GM23248 (cell line): ENCODE measurements at regions not wholly inside any gene's neighbourhood (a gene's known extent, or its start where the extent isn't known, plus 50 kb on each side); places are given as distances from the start of the nearest gene placed in this dataset.

Experiments used
- DNase-seq: peaks from one replicate; pipeline ENCODE4 v3.0.0-alpha.2; 2015
- H2AFZ ChIP-seq: fragments of 200-600 bp; sonication (generic); 2 replicates; pipeline ENCODE4 v1.6.1; 2016; ENCODE audit warnings: antibody characterized with exemption
- H3F3A ChIP-seq: fragments of 200-600 bp; sonication (generic); 2 replicates; pipeline ENCODE4 v1.6.1; 2016; ENCODE audit warnings: mild to moderate bottlenecking, antibody characterized with exemption, mixed run types; ENCODE audit not compliant: insufficient read depth
- H3K27ac ChIP-seq: fragments of 200-600 bp; sonication (generic); 2 replicates; pipeline ENCODE4 v1.5.1; 2016; ENCODE audit warnings: mild to moderate bottlenecking
- H3K27me3 ChIP-seq: fragments of 200-600 bp; sonication (generic); replicated peaks from 2 replicates; pipeline ENCODE4 v1.6.1; 2016; ENCODE audit warnings: mild to moderate bottlenecking; ENCODE audit not compliant: insufficient read depth
- H3K36me3 ChIP-seq: fragments of 200-600 bp; sonication (generic); 2 replicates; pipeline ENCODE4 v1.6.1; 2016; ENCODE audit warnings: low read depth, mild to moderate bottlenecking
- H3K4me1 ChIP-seq: fragments of 200-600 bp; sonication (generic); 2 replicates; pipeline ENCODE4 v1.6.1; 2016; ENCODE audit warnings: mild to moderate bottlenecking; ENCODE audit not compliant: insufficient read depth
- H3K4me2 ChIP-seq: fragments of 200-600 bp; sonication (generic); one replicate; pipeline ENCODE4 v1.6.1; 2016; ENCODE audit warnings: mild to moderate bottlenecking; ENCODE audit not compliant: unreplicated experiment
- H3K4me3 ChIP-seq: fragments of 200-600 bp; sonication (generic); 2 replicates; pipeline ENCODE4 v1.5.1; 2016; ENCODE audit warnings: mild to moderate bottlenecking
- H3K79me2 ChIP-seq: fragments of 200-600 bp; sonication (generic); 2 replicates; pipeline ENCODE4 v1.6.1; 2016; ENCODE audit warnings: mild to moderate bottlenecking; ENCODE audit not compliant: insufficient read depth
- H3K9ac ChIP-seq: fragments of 200-600 bp; sonication (generic); 2 replicates; pipeline ENCODE4 v1.6.1; 2016; ENCODE audit warnings: mild to moderate bottlenecking
- H3K9me2 ChIP-seq: fragments of 200-600 bp; sonication (generic); 2 replicates; pipeline ENCODE4 v1.6.1; 2016; ENCODE audit warnings: mixed run types, mild to moderate bottlenecking, moderate library complexity; ENCODE audit not compliant: insufficient read depth
- H3K9me3 ChIP-seq: fragments of 200-600 bp; sonication (generic); one replicate; pipeline ENCODE4 v1.6.1; 2017; ENCODE audit warnings: low read depth
- H4K20me1 ChIP-seq: fragments of 200-600 bp; sonication (generic); 2 replicates; pipeline ENCODE4 v1.6.0; 2016; ENCODE audit not compliant: insufficient read depth
- EZH2 ChIP-seq: fragments of 200-600 bp; sonication (generic); IDR thresholded peaks from 2 replicates; pipeline ENCODE4 v1.6.1; 2018; ENCODE audit warnings: antibody characterized with exemption, mild to moderate bottlenecking; ENCODE audit not compliant: insufficient read depth, poor library complexity, severe bottlenecking
- EZH2phosphoT487 ChIP-seq: fragments of 200-600 bp; sonication (generic); IDR thresholded peaks from 2 replicates; pipeline ENCODE4 v1.6.1; 2018; ENCODE audit warnings: antibody characterized with exemption, moderate library complexity, mild to moderate bottlenecking, low read depth; ENCODE audit not compliant: insufficient read depth
- WGBS, 2 experiments: methylation state at CpG; one replicate each; pipeline ENCODE4 v1.1.6; 2015 to 2017; ENCODE audit warnings: low lambda C conversion rate in 2 of 2, low coverage in 1 of 2; ENCODE audit errors: missing lambda C conversion rate in 2 of 2; 5-methylcytosine and 5-hydroxymethylcytosine counted together
- in situ Hi-C: fragments of 300-500 bp; cut with MboI; formaldehyde crosslinking; loops from 2 replicates; pipeline ENCODE4 v1.15.0; 2020

DNA sequence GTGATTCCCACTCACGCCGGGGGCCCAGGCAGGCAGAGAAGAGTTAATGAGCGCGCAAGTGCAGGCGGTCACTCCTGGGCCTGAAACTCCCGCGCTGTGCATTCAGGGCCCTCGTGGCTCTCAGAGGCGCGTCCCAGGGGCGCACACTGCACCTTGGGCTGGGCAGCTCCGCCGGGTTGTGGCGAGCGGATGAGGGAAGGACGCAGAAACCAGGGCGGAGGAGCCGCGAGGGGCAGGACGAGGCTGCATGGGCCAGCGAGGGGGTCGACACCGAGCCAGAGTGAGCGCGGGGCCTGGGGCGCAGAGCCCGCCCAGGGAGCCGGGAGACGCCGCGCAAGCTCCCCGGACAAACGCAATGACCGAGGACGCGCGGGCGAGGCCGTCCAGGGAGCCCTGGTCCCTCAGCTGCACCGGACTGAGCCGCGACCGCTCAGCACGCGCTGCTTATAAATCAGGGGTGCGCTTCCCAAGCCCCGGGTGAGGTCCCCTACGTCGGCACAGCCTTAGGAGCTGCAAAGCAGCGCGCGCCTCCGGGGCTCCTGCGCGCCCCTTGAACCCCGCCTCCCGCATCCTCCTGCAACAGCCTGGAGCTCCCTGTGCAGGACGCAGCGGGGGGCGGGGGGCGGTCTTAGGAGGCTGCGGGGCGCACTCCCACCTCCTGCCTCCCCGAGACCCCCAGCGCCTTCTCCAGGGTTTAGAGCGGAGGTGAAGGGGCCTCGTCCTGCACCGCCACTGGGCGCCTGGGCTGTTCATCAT is 180.2 kb upstream of the ALKAL2 start:
- Histone ChIP-seq H3K9me2 (no peaks in the 10 kb centered on the region), H3K4me3 (no peak overlapping the region), H2AFZ (no peak overlapping the region), H3K36me3 (no peaks in the 10 kb centered on the region), H3K27ac (no peak overlapping the region), H3F3A (no peaks in the 10 kb centered on the region), H3K79me2 (no peaks in the 10 kb centered on the region), H4K20me1 (no peaks in the 10 kb centered on the region), H3K27me3 (no peaks in the 10 kb centered on the region), H3K9ac (no peak overlapping the region), H3K4me2 (no peak overlapping the region), H3K9me3 (peaks cover 3% of the 10 kb centered on the region), H3K4me1 (no peaks in the 10 kb centered on the region)
- no peak for DNase-seq
- in situ Hi-C loops, result no loop called here
- WGBS, 2 experiments, result 13 to 16% methylated on average over 58 to 62 of the region's 69 CpGs
- TF ChIP-seq EZH2 (no peak), EZH2phosphoT487 (no peak)

DNA sequence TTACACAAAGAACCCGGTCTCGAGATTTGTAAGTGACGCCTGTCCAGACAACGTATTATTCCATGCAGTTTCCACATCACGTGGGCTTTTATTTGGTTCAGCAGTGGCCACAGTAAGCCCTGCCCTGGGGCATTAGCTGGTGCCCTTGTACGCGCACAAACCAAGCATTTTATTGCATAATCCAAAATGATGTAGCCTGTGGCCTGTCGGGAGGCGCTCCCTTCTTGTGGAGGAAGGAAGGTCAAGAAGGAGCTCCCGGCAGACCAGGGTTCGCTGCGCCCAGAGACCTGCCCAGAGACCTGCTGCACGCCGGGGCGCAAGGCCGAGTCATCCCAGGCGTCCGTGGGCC is 179.6 kb upstream of the ALKAL2 start:
- H3K27me3 ChIP-seq, result no peaks in the 10 kb centered on the region
- no peak overlapping the region for H3K4me2 ChIP-seq
- H3F3A ChIP-seq, result no peaks in the 10 kb centered on the region
- H3K9ac ChIP-seq, result no peak overlapping the region
- H3K27ac ChIP-seq, result no peak overlapping the region
- in situ Hi-C loops, result no loop called here
- no peak overlapping the region for H3K4me3 ChIP-seq
- DNase-seq, result no peak
- TF ChIP-seq EZH2phosphoT487 (no peak), EZH2 (no peak)
- H3K9me2 ChIP-seq, result no peaks in the 10 kb centered on the region
- H3K4me1 ChIP-seq, result no peaks in the 10 kb centered on the region
- WGBS, 2 experiments, result 47 to 51% methylated on average over 16 to 18 of the region's 18 CpGs
- H3K79me2 ChIP-seq, result no peaks in the 10 kb centered on the region
- H2AFZ ChIP-seq, result no peak overlapping the region
- H3K9me3 ChIP-seq, result peaks cover 2% of the 10 kb centered on the region
- H3K36me3 ChIP-seq, result no peaks in the 10 kb centered on the region
- no peaks in the 10 kb centered on the region for H4K20me1 ChIP-seq

DNA sequence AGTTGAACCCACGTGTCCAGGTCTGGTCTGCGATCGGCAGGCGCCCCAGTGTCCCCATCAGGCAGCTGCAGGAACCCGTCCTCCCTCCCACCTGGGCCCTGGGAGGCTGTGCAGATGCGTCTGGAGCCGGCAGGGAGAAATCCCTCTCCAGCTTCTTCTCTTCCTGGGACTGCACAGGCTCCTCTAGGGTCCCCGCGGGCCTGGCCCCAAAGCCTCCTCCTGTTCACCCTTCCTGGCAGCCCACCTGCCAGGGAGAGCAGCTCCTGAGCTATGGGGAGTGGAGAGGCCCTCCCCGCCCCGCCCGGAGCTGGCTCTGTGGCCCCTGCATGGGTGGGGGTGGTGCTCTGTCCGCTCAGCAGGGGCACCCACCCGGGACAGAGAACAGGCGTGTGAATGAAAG is 179.2 kb upstream of the ALKAL2 start:
- H3F3A ChIP-seq, result no peaks in the 10 kb centered on the region
- H3K36me3 ChIP-seq, result no peaks in the 10 kb centered on the region
- no peak overlapping the region for H3K4me3 ChIP-seq
- no peak overlapping the region for H2AFZ ChIP-seq
- no peaks in the 10 kb centered on the region for H3K79me2 ChIP-seq
- no peak overlapping the region for H3K27ac ChIP-seq
- H3K4me1 ChIP-seq, result no peaks in the 10 kb centered on the region
- no peaks in the 10 kb centered on the region for H3K27me3 ChIP-seq
- no peaks in the 10 kb centered on the region for H3K9me2 ChIP-seq
- H4K20me1 ChIP-seq, result no peaks in the 10 kb centered on the region
- no peak for DNase-seq
- no peaks in the 10 kb centered on the region for H3K9me3 ChIP-seq
- no peak overlapping the region for H3K4me2 ChIP-seq
- in situ Hi-C loops, result no loop called here
- WGBS, 2 experiments, result 54 to 55% methylated on average over 10 to 15 of the region's 15 CpGs
- no peak overlapping the region for H3K9ac ChIP-seq
- TF ChIP-seq EZH2phosphoT487, result no peak
- TF ChIP-seq EZH2, result no peak

DNA sequence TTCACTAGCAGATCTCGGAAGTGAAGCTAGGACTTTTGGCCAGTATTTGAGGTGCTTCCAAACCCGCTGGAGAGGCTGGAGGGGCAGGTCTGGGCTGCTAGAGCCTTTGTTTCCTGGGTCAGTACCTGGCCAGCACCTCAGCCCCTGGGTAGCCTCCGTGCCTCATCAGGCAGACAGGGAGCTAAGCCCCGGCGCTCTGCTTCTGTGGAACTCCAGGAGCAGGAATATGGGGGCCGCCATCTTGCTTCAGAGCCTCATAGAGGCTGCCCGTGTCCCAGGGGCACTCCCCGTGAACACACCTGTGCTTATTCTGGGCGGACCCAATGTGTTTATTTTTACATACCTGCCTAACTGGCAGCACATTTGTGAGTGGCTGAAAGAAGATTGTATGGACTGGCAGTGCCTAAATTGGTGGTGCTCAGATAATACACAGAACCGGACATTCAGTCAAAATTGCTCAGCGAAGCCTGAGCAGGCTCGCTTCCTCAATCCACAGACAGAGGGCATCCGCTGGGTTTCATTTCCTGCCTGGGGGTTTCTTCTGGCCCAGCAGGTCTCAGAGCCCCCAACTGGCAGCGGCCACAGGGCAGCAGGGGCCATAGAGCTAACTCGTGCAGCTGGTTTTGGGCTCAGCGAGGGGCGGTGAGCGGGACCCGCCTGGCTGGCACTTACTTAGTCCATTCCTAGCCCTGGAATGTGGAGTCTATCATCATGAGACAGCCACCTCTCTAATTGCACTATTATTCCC is 176.8 kb upstream of the ALKAL2 start:
- Histone ChIP-seq H3K9me3 (no peaks in the 10 kb centered on the region), H4K20me1 (no peaks in the 10 kb centered on the region), H3F3A (no peaks in the 10 kb centered on the region), H3K4me1 (no peaks in the 10 kb centered on the region), H3K9ac (no peak overlapping the region), H3K4me2 (no peak overlapping the region), H3K4me3 (no peak overlapping the region), H2AFZ (no peak overlapping the region), H3K9me2 (no peaks in the 10 kb centered on the region), H3K27me3 (no peaks in the 10 kb centered on the region), H3K36me3 (no peaks in the 10 kb centered on the region), H3K27ac (no peak overlapping the region), H3K79me2 (no peaks in the 10 kb centered on the region)
- in situ Hi-C loops, result no loop called here
- DNase-seq, result no peak
- WGBS, 2 experiments, result 63% methylated on average over 19 of the region's 19 CpGs
- TF ChIP-seq EZH2phosphoT487 (no peak), EZH2 (no peak)
